Neural cell (in vitro differentiated cells): ENCODE measurements at regions not wholly inside any gene's neighbourhood (a gene's known extent, or its start where the extent isn't known, plus 50 kb on each side); places are given as distances from the start of the nearest gene placed in this dataset.

ENCODE experiments used
- H2AFZ ChIP-seq: fragments of 200-600, 300-800 bp; sonication (generic), shearing (Covaris generic); 2 replicates; pipeline ENCODE4 v1.6.0; 2014; ENCODE audit warnings: low read depth, mild to moderate bottlenecking, antibody characterized with exemption, low read length, moderate library complexity
- H3F3A ChIP-seq: fragments of 200-600 bp; shearing (Covaris generic); 2 replicates; pipeline ENCODE4 v1.6.1; 2016; ENCODE audit warnings: mild to moderate bottlenecking, moderate library complexity, mixed read lengths, antibody characterized with exemption, low read length; ENCODE audit not compliant: insufficient read depth, poor library complexity, severe bottlenecking
- H3K27ac ChIP-seq: fragments of 200-600, 300-800 bp; sonication (generic), shearing (Covaris generic); 2 replicates; pipeline ENCODE4 v1.5.1; 2014; ENCODE audit warnings: mild to moderate bottlenecking, low read length, moderate library complexity
- H3K27me3 ChIP-seq: fragments of 300-800, 200-600 bp; sonication (generic), shearing (Covaris generic); 2 replicates; pipeline ENCODE4 v1.6.0; 2014; ENCODE audit warnings: mild to moderate bottlenecking, low read depth, low read length, moderate library complexity; ENCODE audit not compliant: insufficient read depth
- H3K36me3 ChIP-seq: fragments of 300-800, 200-600 bp; sonication (generic), shearing (Covaris generic); 2 replicates; pipeline ENCODE4 v1.5.1; 2014; ENCODE audit warnings: mild to moderate bottlenecking, antibody characterized with exemption, low read length, moderate library complexity; ENCODE audit not compliant: insufficient read depth
- H3K4me2 ChIP-seq: fragments of 300-800, 200-600 bp; sonication (generic), shearing (Covaris generic); 2 replicates; pipeline ENCODE4 v1.6.0; 2014; ENCODE audit warnings: mild to moderate bottlenecking, low read length
- H3K4me3 ChIP-seq: fragments of 300-800, 200-600 bp; sonication (generic), shearing (Covaris generic); 2 replicates; pipeline ENCODE4 v1.5.1; 2014; ENCODE audit warnings: mild to moderate bottlenecking, low read length, moderate library complexity
- H3K79me2 ChIP-seq: fragments of 200-600 bp; shearing (Covaris generic); replicated peaks from 2 replicates; pipeline ENCODE4 v1.6.0; 2014; ENCODE audit warnings: mild to moderate bottlenecking, low read length, moderate library complexity; ENCODE audit not compliant: insufficient read depth
- H3K9ac ChIP-seq: fragments of 300-800, 200-600 bp; sonication (generic), shearing (Covaris generic); 2 replicates; pipeline ENCODE4 v1.6.1; 2016; ENCODE audit warnings: mild to moderate bottlenecking, low read length, mixed read lengths
- H3K9me2 ChIP-seq: fragments of 200-600 bp; shearing (Covaris generic); 2 replicates; pipeline ENCODE4 v1.6.1; 2016; ENCODE audit warnings: mild to moderate bottlenecking, low read length, mixed read lengths; ENCODE audit not compliant: insufficient read depth
- H3K9me3 ChIP-seq: fragments of 200-600, 300-800 bp; sonication (generic), shearing (Covaris generic); 2 replicates; pipeline ENCODE4 v1.6.1; 2016; ENCODE audit warnings: mild to moderate bottlenecking, mixed run types, low read length, moderate library complexity, mixed read lengths
- H4K20me1 ChIP-seq: fragments of 200-600 bp; shearing (Covaris generic); 2 replicates; pipeline ENCODE4 v1.6.1; 2016; ENCODE audit warnings: mild to moderate bottlenecking, mixed run types; ENCODE audit not compliant: insufficient read depth
- EP300 ChIP-seq: fragments of 450-650 bp; conservative IDR thresholded peaks from 2 replicates; pipeline ENCODE4 v1.6.1; 2014; ENCODE audit warnings: antibody characterized with exemption, mild to moderate bottlenecking, moderate library complexity; ENCODE audit not compliant: poor library complexity, severe bottlenecking
- EZH2 ChIP-seq: fragments of 200-600, 300-800 bp; shearing (Covaris generic), sonication (generic); IDR thresholded peaks from 2 replicates; pipeline ENCODE4 v1.6.1; 2014; ENCODE audit warnings: antibody characterized with exemption, low read length, borderline replicate concordance, mild to moderate bottlenecking; ENCODE audit not compliant: insufficient read depth, poor library complexity, severe bottlenecking
- MXI1 ChIP-seq: fragments of 450-650 bp; conservative IDR thresholded peaks from 2 replicates; pipeline ENCODE4 v1.6.1; 2014; ENCODE audit warnings: antibody characterized with exemption, mild to moderate bottlenecking; ENCODE audit not compliant: poor library complexity, severe bottlenecking
- POLR2AphosphoS5 ChIP-seq: IDR thresholded peaks from 2 replicates; pipeline ENCODE4 v1.6.1; 2012
- RAD21 ChIP-seq: fragments of 450-650 bp; conservative IDR thresholded peaks from 2 replicates; pipeline ENCODE4 v1.6.1; 2014; ENCODE audit warnings: antibody characterized with exemption, mild to moderate bottlenecking, moderate library complexity
- SMC3 ChIP-seq: fragments of 450-650 bp; conservative IDR thresholded peaks from 2 replicates; pipeline ENCODE4 v1.6.1; 2014; ENCODE audit warnings: antibody characterized with exemption, mild to moderate bottlenecking, moderate library complexity; ENCODE audit not compliant: poor library complexity
- TAF1 ChIP-seq: IDR thresholded peaks from 2 replicates; pipeline ENCODE4 v1.6.1; 2012; ENCODE audit warnings: low read depth
- TF ChIP-seq, protein P1 (sequence below): fragments of 450-650 bp; IDR thresholded peaks from 2 replicates; pipeline ENCODE4 v1.5.1; 2014; ENCODE audit warnings: antibody characterized with exemption, mild to moderate bottlenecking, moderate library complexity; ENCODE audit not compliant: poor library complexity, severe bottlenecking
- TF ChIP-seq, protein P2 (sequence below): IDR thresholded peaks from 2 replicates; pipeline ENCODE4 v1.6.1; 2012; ENCODE audit warnings: borderline replicate concordance

- Histone ChIP-seq H3F3A (no peaks in the 10 kb centered on the region), H3K9ac (no peak overlapping the region), H3K79me2 (no peaks in the 10 kb centered on the region), H3K9me3 (no peaks in the 10 kb centered on the region), H3K27me3 (no peaks in the 10 kb centered on the region), H3K27ac (no peak overlapping the region), H4K20me1 (no peaks in the 10 kb centered on the region), H3K36me3 (no peaks in the 10 kb centered on the region), H3K4me3 (no peak overlapping the region), H2AFZ (no peak overlapping the region), H3K9me2 (no peaks in the 10 kb centered on the region), H3K4me2 (no peak overlapping the region)
- TF ChIP-seq POLR2AphosphoS5 (no peak), EZH2 (no peak), MXI1 (no peak), RAD21 (no peak), EP300 (no peak), TAF1 (no peak), SMC3 (no peak)
- TF ChIP-seq, protein P1, sequence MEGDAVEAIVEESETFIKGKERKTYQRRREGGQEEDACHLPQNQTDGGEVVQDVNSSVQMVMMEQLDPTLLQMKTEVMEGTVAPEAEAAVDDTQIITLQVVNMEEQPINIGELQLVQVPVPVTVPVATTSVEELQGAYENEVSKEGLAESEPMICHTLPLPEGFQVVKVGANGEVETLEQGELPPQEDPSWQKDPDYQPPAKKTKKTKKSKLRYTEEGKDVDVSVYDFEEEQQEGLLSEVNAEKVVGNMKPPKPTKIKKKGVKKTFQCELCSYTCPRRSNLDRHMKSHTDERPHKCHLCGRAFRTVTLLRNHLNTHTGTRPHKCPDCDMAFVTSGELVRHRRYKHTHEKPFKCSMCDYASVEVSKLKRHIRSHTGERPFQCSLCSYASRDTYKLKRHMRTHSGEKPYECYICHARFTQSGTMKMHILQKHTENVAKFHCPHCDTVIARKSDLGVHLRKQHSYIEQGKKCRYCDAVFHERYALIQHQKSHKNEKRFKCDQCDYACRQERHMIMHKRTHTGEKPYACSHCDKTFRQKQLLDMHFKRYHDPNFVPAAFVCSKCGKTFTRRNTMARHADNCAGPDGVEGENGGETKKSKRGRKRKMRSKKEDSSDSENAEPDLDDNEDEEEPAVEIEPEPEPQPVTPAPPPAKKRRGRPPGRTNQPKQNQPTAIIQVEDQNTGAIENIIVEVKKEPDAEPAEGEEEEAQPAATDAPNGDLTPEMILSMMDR: no peak
- TF ChIP-seq, protein P2, sequence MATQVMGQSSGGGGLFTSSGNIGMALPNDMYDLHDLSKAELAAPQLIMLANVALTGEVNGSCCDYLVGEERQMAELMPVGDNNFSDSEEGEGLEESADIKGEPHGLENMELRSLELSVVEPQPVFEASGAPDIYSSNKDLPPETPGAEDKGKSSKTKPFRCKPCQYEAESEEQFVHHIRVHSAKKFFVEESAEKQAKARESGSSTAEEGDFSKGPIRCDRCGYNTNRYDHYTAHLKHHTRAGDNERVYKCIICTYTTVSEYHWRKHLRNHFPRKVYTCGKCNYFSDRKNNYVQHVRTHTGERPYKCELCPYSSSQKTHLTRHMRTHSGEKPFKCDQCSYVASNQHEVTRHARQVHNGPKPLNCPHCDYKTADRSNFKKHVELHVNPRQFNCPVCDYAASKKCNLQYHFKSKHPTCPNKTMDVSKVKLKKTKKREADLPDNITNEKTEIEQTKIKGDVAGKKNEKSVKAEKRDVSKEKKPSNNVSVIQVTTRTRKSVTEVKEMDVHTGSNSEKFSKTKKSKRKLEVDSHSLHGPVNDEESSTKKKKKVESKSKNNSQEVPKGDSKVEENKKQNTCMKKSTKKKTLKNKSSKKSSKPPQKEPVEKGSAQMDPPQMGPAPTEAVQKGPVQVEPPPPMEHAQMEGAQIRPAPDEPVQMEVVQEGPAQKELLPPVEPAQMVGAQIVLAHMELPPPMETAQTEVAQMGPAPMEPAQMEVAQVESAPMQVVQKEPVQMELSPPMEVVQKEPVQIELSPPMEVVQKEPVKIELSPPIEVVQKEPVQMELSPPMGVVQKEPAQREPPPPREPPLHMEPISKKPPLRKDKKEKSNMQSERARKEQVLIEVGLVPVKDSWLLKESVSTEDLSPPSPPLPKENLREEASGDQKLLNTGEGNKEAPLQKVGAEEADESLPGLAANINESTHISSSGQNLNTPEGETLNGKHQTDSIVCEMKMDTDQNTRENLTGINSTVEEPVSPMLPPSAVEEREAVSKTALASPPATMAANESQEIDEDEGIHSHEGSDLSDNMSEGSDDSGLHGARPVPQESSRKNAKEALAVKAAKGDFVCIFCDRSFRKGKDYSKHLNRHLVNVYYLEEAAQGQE: no peak
These were observed 91.8 kb upstream of the CLDN5 start for GRCh38 chr22:19615867-19616581.

DNA sequence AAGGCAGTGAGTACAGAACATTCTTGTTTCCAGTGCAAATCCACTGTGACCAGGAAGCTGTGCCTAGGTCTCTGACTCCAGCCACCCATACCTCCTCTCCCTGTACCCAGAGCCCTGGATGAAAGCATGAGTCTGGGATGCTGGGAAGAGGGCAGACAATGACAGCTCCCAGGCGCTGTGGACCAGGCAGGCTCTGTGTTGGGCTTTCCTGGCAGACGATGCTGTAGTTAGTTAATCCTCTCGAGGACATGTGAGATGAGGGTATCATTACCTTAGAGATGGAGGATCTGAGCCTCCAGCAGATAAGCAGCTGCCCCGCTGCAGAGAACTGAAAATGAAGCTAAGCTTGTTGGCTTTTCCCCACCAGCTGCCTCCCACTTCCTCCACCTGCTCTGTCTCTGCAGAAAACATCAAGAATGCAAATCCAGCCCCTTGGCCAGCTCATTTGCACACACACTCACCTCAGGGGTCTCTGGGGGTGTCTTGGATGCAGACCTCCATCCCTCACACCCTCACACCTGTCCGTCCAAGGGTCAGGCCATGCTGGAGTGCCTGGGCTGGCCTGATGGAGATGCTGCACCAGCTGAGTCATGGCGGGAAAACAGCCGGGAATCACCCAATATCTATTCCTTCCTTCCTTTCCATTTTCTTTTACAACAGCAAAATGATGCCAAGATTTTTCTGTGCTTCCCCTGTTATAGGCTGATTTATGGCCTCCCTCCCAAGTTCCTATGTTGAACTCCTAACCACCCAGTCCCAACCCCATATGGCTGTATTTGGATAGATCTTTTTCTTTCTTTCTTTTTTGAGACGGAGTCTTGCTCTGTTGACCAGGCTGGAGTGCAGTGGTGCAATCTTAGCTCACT is 94.9 kb upstream of the SEPTIN5 start:
- Histone ChIP-seq H4K20me1 (no peaks in the 10 kb centered on the region), H3K27ac (no peak overlapping the region), H3K9ac (no peak overlapping the region), H3K27me3 (no peaks in the 10 kb centered on the region), H3K79me2 (no peaks in the 10 kb centered on the region), H3K9me3 (no peaks in the 10 kb centered on the region), H3K4me3 (no peak overlapping the region), H3K4me2 (no peak overlapping the region), H2AFZ (no peak overlapping the region), H3F3A (no peaks in the 10 kb centered on the region), H3K9me2 (no peaks in the 10 kb centered on the region), H3K36me3 (no peaks in the 10 kb centered on the region)
- TF ChIP-seq TAF1 (no peak), EZH2 (no peak)
- TF ChIP-seq, protein P1: no peak
